K562 (cell line): ENCODE measurements at regions not wholly inside any gene's neighbourhood (a gene's known extent, or its start where the extent isn't known, plus 50 kb on each side); places are given as distances from the start of the nearest gene placed in this dataset.
A peak's percentile ranks its signal among the peaks of the same experiment; 100 is the strongest.

Experiments
- ARID1B ChIP-seq: fragments of 450-650 bp; IDR thresholded peaks from 2 replicates; pipeline ENCODE4 v1.6.1; 2016; ENCODE audit warnings: antibody characterized with exemption, mild to moderate bottlenecking, inconsistent platforms
- ARNT ChIP-seq, 2 experiments: fragments of 450-650 bp; IDR thresholded peaks; 2 replicates each; pipeline ENCODE4 v1.6.1; 2016; ENCODE audit warnings: mild to moderate bottlenecking in 1 of 2
- ATF1 ChIP-seq, 2 experiments: fragments of 450-650 bp in 1 of 2; IDR thresholded peaks; 2 replicates each; pipeline ENCODE4 v1.6.1; 2016; ENCODE audit warnings: missing compliant biosample characterization in 1 of 2, missing genetic modification characterization in 1 of 2
- CHD1 ChIP-seq: fragments of 200-600 bp; sonication (generic); IDR thresholded peaks from one replicate; pipeline ENCODE4 v1.6.1; 2012; ENCODE audit warnings: mild to moderate bottlenecking, moderate library complexity, low read length, inconsistent platforms
- DNMT1 ChIP-seq: fragments of 450-650 bp; IDR thresholded peaks from 2 replicates; pipeline ENCODE4 v1.6.1; 2016; ENCODE audit warnings: antibody characterized with exemption, mild to moderate bottlenecking
- FIP1L1 ChIP-seq: fragments of 200-400 bp; formaldehyde crosslinking; IDR thresholded peaks from 2 replicates; pipeline ENCODE4 v1.6.1; 2018; ENCODE audit warnings: mild to moderate bottlenecking, low read depth, low read length; ENCODE audit not compliant: poor library complexity, severe bottlenecking
- FOXM1 ChIP-seq, 2 experiments: fragments of 450-650 bp in 1 of 2; sonication (generic) in 1 of 2; formaldehyde crosslinking in 1 of 2; IDR thresholded peaks; 2 replicates each; pipeline versions ENCODE4 v1.6.1 to v1.9.0; 2017 to 2022; ENCODE audit warnings: low read depth in 2 of 2, mild to moderate bottlenecking in 2 of 2, missing genetic modification reagents in 1 of 2, moderate library complexity in 1 of 2
- HDAC1 ChIP-seq, 2 experiments: fragments of 450-650 bp; IDR thresholded peaks; 2 replicates each; pipeline ENCODE4 v1.6.1; 2016 to 2017; ENCODE audit warnings: inconsistent platforms in 1 of 2, mild to moderate bottlenecking in 1 of 2, moderate library complexity in 1 of 2
- HNRNPL ChIP-seq: fragments of 200-400 bp; formaldehyde crosslinking; IDR thresholded peaks from 2 replicates; pipeline ENCODE4 v1.6.1; 2017; ENCODE audit warnings: low read depth, mild to moderate bottlenecking, low read length
- HSF4 ChIP-seq: fragments of 250-450 bp; sonication (Bioruptor Pico); IDR thresholded peaks from 2 replicates; pipeline ENCODE4 v2.1.2; 2022; ENCODE audit warnings: mild to moderate bottlenecking, moderate library complexity, borderline replicate concordance
- L3MBTL2 ChIP-seq: fragments of 450-650 bp; IDR thresholded peaks from 2 replicates; pipeline ENCODE4 v1.6.1; 2016; ENCODE audit warnings: mild to moderate bottlenecking, moderate library complexity
- PURB ChIP-seq: sonication (generic); formaldehyde crosslinking; IDR thresholded peaks from 2 replicates; pipeline ENCODE4 v1.9.0; 2021; ENCODE audit warnings: low read depth, mild to moderate bottlenecking, missing genetic modification reagents
- SMARCC2 ChIP-seq: fragments of 450-650 bp; IDR thresholded peaks from 2 replicates; pipeline ENCODE4 v1.6.1; 2017; ENCODE audit warnings: antibody characterized with exemption, moderate library complexity, mild to moderate bottlenecking, low read depth
- ZNF316 ChIP-seq: fragments of 450-650 bp; IDR thresholded peaks from 2 replicates; pipeline ENCODE4 v1.6.1; 2016
- TF ChIP-seq, protein P1 (sequence below): sonication (generic); formaldehyde crosslinking; IDR thresholded peaks from 2 replicates; pipeline ENCODE4 v1.8.1; 2023; ENCODE audit warnings: mild to moderate bottlenecking, missing genetic modification reagents
- TF ChIP-seq, protein P2 (sequence below): fragments of 150-350 bp; IDR thresholded peaks from 2 replicates; pipeline ENCODE4 v1.6.1; 2014; ENCODE audit warnings: low read depth, mild to moderate bottlenecking, low read length, borderline replicate concordance
- TF ChIP-seq, protein P3 (sequence below), 3 experiments: fragments of 200-800 bp in 1 of 3; sonication (Bioruptor generic) in 1 of 3; sonication (generic) in 1 of 3; formaldehyde crosslinking in 1 of 3; IDR thresholded peaks; 2 replicates each; pipeline versions ENCODE4 v1.6.1 to v1.8.0; 2016 to 2022; ENCODE audit warnings: mild to moderate bottlenecking in 2 of 3, missing compliant biosample characterization in 2 of 3, missing genetic modification characterization in 2 of 3, missing genetic modification reagents in 1 of 3
- TF ChIP-seq, protein P4 (sequence below): fragments of 250-450 bp; sonication (Bioruptor Pico); IDR thresholded peaks from 2 replicates; pipeline ENCODE4 v1.5.0; 2021

DNA sequence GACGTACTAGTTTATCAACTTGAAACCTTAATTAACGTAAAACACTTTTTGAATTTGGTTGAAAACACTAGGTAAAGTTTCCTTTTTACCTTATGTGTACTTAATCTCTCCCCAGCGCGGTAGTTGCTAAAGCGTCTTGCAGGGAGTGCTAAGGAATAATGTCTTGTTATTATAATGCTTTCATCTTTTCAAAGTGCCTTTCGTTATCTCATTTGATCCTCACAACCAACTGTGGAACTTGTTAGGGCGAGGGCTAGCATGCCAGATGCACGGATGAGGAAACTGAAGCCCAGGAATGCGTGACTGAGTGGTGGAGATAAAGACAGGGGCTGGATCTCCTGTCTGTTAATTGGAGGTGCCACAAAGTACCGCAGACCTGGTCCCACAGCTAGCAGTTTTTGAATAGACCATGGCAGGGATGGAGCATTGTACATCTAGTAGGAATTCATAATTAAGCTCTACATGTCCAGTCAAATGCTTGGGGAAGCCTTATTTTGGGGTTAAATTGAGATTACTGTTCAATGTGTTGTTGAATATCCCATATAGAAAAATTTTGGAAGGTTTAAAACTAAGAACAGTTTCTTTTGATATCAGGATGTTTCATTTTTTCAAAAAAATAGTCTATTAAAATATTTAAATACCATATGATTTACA, 234.3 kb downstream of the SH2D4B start (continued):
- TF ChIP-seq, protein P1, sequence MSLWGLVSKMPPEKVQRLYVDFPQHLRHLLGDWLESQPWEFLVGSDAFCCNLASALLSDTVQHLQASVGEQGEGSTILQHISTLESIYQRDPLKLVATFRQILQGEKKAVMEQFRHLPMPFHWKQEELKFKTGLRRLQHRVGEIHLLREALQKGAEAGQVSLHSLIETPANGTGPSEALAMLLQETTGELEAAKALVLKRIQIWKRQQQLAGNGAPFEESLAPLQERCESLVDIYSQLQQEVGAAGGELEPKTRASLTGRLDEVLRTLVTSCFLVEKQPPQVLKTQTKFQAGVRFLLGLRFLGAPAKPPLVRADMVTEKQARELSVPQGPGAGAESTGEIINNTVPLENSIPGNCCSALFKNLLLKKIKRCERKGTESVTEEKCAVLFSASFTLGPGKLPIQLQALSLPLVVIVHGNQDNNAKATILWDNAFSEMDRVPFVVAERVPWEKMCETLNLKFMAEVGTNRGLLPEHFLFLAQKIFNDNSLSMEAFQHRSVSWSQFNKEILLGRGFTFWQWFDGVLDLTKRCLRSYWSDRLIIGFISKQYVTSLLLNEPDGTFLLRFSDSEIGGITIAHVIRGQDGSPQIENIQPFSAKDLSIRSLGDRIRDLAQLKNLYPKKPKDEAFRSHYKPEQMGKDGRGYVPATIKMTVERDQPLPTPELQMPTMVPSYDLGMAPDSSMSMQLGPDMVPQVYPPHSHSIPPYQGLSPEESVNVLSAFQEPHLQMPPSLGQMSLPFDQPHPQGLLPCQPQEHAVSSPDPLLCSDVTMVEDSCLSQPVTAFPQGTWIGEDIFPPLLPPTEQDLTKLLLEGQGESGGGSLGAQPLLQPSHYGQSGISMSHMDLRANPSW: no peak
- TF ChIP-seq L3MBTL2 (peak; percentile 53), SMARCC2 (peak; percentile 66), FIP1L1 (no peak), HNRNPL (0 out of 2 replicates have a peak, but pooled peaks have one; percentile 36), DNMT1 (no peak), ZNF316 (no peak), FOXM1 (IDR thresholded peaks at IDR 0.05; ENCODE audit: low read depth) (peak; percentile 85), FOXM1 (CRISPR knock-in tag; IDR thresholded peaks at IDR 0.05; ENCODE audit: low read depth) (no peak), ARNT (IDR thresholded peaks at IDR 0.05) (peak; percentile 67 to 81), HDAC1 (IDR thresholded peaks at IDR 0.05) (peak in 1 of 2 experiments; percentile 87; a peak in 2 of 4 replicates), HSF4 (no peak), ARID1B (peak; percentile 94), PURB (CRISPR knock-in tag) (no peak), ATF1 (CRISPR knock-in tag; IDR thresholded peaks at IDR 0.05) (no peak), ATF1 (tag; IDR thresholded peaks at IDR 0.05) (peak; percentile 65; the same call in 1 of the 2 replicates), CHD1 (no peak)
- TF ChIP-seq, protein P2, sequence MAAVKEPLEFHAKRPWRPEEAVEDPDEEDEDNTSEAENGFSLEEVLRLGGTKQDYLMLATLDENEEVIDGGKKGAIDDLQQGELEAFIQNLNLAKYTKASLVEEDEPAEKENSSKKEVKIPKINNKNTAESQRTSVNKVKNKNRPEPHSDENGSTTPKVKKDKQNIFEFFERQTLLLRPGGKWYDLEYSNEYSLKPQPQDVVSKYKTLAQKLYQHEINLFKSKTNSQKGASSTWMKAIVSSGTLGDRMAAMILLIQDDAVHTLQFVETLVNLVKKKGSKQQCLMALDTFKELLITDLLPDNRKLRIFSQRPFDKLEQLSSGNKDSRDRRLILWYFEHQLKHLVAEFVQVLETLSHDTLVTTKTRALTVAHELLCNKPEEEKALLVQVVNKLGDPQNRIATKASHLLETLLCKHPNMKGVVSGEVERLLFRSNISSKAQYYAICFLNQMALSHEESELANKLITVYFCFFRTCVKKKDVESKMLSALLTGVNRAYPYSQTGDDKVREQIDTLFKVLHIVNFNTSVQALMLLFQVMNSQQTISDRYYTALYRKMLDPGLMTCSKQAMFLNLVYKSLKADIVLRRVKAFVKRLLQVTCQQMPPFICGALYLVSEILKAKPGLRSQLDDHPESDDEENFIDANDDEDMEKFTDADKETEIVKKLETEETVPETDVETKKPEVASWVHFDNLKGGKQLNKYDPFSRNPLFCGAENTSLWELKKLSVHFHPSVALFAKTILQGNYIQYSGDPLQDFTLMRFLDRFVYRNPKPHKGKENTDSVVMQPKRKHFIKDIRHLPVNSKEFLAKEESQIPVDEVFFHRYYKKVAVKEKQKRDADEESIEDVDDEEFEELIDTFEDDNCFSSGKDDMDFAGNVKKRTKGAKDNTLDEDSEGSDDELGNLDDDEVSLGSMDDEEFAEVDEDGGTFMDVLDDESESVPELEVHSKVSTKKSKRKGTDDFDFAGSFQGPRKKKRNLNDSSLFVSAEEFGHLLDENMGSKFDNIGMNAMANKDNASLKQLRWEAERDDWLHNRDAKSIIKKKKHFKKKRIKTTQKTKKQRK: no peak
- TF ChIP-seq, protein P3, sequence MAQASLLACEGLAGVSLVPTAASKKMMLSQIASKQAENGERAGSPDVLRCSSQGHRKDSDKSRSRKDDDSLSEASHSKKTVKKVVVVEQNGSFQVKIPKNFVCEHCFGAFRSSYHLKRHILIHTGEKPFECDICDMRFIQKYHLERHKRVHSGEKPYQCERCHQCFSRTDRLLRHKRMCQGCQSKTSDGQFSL (CRISPR knock-in tag; IDR thresholded peaks at IDR 0.05): no peak
- TF ChIP-seq, protein P3 (tag; IDR thresholded peaks at IDR 0.05): no peak
- TF ChIP-seq, protein P4, sequence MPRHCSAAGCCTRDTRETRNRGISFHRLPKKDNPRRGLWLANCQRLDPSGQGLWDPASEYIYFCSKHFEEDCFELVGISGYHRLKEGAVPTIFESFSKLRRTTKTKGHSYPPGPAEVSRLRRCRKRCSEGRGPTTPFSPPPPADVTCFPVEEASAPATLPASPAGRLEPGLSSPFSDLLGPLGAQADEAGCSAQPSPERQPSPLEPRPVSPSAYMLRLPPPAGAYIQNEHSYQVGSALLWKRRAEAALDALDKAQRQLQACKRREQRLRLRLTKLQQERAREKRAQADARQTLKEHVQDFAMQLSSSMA (CRISPR knock-in tag): no peak
